ENCODE measurements at regions not wholly inside any gene's neighbourhood (a gene's known extent, or its start where the extent isn't known, plus 50 kb on each side); places are given as distances from the start of the nearest gene placed in this dataset.

GRCh38 chr7:136027160-136027559 is 50.0 kb upstream of the MTPN start:
- Histone ChIP-seq H3K27me3 (ENCODE audit: low read depth, low read length) (no peaks in the 10 kb centered on the region), H3K36me3 (ENCODE audit: control insufficient read depth in 1 of 2, insufficient read depth in 2 of 2, low read length in 2 of 2) (no peaks in the 10 kb centered on the region), H3K27ac (ENCODE audit: low read length) (no peak overlapping the region), H3K4me1 (ENCODE audit: control insufficient read depth in 1 of 2, insufficient read depth in 2 of 2, low read length in 2 of 2) (no peaks in the 10 kb centered on the region), H3K9me3 (ENCODE audit: control insufficient read depth in 1 of 2, low read length in 2 of 2) (no peaks in the 10 kb centered on the region), H3K4me3 (ENCODE audit: low read depth in 1 of 2, low read length in 2 of 2) (no peak overlapping the region)
